Erythroblast (primary cell): ENCODE measurements at regions not wholly inside any gene's neighbourhood (a gene's known extent, or its start where the extent isn't known, plus 50 kb on each side); places are given as distances from the start of the nearest gene placed in this dataset.
"Not testable (repeated sequence)": the region's sequence is repeated elsewhere in the genome, so short reads cannot be mapped to it uniquely, and the experiment has no call there.

Experiments
- DNase-seq, 2 experiments: peaks; one replicate each; lab custom pipeline; 2025; lab: John Stamatoyannopoulos, UW
- GATA1 ChIP-seq: IDR thresholded peaks from 2 replicates; pipeline ENCODE4 v1.6.1; 2011; ENCODE audit warnings: low read depth, mild to moderate bottlenecking, control low read depth, low read length, moderate library complexity
- POLR2A ChIP-seq: IDR thresholded peaks from 2 replicates; pipeline ENCODE4 v1.6.1; 2011; ENCODE audit warnings: mild to moderate bottlenecking, low read length

- no peak for TF ChIP-seq POLR2A
- TF ChIP-seq GATA1 = no peak
- no peak for DNase-seq
Measured at GRCh38 chr6:131427434-131428058, 145.5 kb upstream of the ARG1 start.

DNA sequence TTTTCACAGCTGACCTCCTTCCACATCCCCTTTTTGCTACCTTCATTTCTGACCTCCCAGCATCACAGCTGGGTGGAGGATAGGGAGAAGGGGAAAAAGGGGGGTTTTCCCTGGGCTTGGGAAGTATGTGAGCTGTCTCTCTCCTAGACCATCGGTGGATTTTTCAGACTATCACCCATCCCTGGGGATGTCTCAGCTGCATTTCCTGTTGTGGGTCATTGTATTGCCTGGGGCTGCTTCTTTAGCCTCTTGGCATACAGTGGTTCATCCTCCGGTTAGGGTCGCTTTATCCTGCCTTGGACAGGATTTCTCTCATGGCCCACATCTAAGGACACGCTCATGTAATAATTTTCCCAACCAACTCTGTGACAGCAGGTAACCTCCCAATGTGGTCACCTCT is 142.5 kb upstream of the ARG1 start:
- no peak for DNase-seq

GRCh38 chr6:131431718-131432117 is 141.3 kb upstream of the ARG1 start:
- no peak for DNase-seq
- TF ChIP-seq POLR2A (no peak), GATA1 (no peak)

More for the DNA sequence above, 142.5 kb upstream of the ARG1 start:
- TF ChIP-seq POLR2A (no peak), GATA1 (no peak)

DNA sequence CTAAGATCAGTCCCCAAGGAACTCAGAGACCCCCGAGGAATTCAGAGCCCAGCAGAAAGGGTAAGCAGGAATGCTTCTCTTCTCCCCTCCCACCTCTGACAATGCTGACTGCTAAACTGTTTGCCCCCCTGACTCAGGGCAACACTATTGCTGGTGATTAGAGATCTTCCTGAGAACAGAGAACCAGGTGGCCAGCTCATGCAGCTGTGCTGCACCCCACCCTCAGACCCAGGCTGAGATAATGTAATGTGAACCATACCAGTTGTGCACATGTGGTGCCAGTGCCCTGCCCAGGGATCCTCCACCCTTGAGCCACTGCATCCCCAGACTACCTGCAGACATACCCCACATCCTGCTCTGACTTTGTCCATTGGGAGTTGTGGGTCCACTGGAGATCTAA is 139.1 kb upstream of the ARG1 start:
- DNase-seq = no peak
- no peak for TF ChIP-seq POLR2A
- no peak for TF ChIP-seq GATA1

DNA sequence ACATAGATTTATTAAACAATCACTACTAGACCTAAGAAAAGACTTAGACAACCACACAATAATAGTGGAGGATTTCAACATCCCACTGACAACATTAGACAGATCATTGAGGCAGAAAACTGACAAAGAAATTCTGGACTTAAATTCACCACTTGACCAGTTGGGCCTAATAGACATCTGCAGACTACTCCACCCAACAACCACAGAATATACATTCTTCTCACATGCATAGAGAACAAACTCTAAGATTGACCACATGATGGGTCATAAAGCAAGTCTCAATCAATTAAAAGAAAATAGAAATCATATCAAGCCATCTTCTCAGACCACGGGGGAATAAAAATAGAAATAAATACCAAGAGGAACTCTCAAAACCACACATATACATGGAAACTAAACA is 136.7 kb upstream of the ARG1 start:
- no peak for DNase-seq
- TF ChIP-seq GATA1 = no peak

DNA sequence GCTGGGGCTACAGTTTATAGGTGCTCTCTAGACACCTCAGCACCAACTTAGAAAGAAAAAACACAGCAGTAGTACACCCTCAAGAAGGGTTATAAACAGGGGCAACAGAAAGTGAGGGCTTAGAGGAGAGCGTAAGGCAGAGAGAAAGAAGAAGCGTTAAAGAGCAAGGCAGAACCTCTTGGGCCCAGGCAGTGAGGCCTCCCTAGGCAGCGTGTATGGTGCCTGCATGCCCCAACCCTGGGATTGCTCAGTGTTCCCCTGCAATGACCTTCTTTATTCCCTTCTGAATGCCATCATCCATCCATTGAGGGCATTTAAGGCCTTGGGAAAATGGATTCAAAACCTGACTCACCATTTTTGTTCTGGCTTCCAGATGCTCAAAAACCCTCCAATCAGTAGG is 130.0 kb upstream of the ARG1 start:
- no peak for TF ChIP-seq POLR2A
- TF ChIP-seq GATA1 = no peak
- DNase-seq = no peak

GRCh38 chr6:131443514-131443913 is 129.5 kb upstream of the ARG1 start:
- TF ChIP-seq GATA1 (no peak), POLR2A (no peak)
- no peak for DNase-seq

DNA sequence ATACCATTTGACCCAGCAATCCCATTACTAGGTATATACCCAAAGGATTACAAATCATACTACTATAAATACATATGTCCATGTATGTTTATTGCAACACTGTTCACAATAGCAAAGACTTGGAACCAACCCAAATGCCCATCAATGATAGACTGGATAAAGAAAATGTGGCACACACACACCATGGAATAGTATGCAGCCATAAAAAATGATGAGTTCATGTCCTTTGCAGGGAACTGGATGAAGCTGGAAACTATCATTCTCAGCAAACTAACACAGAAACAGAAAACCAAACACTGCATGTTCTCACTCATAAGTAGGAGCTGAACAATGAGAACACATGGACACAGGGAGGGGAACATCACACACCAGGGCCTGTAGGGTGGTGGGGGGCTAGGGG is 127.7 kb upstream of the ARG1 start:
- DNase-seq = not testable (repeated sequence)

DNA sequence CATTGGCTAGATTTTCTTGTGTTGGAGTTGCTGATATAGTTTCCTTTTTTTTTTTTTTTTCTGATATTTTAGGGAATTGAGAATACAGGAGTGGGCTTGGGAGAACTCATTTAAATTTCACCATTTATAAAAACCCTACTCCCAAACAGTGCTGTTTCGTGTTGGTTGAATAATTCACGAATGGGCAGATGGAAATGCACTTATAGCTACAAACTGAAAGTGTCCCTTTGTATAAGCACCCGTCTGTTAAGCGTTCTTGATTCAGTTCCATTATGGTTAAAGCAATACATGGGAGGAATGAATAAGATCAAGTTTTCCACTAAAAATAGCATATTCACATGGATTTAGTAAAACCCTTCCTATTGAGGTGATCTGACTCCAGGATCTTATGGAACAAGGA is 122.2 kb upstream of the ARG1 start:
- TF ChIP-seq POLR2A (no peak), GATA1 (no peak)
- no peak for DNase-seq

- TF ChIP-seq POLR2A = no peak
- TF ChIP-seq GATA1 = no peak
Measured at GRCh38 chr6:131451321-131452144, 121.5 kb upstream of the ARG1 start.

DNA sequence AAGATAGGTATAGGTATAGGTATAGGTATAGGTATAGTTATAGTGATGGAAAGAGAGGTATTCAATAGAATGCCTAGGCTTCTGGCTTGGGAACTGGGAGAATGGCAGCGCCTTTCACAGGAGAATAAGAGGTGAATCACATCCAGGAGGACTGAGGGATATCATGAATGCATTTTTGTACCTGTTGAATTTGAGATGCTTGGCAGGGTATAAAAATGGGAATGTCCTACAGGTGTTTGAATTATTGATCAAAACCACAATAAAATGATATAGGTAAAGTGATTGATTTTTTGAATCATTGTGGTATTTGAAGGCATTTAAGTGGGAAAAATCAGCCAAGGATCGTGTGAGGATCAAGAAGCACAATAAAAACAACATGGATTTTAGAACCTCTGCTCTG is 119.2 kb upstream of the ARG1 start:
- no peak for TF ChIP-seq POLR2A
- TF ChIP-seq GATA1 = no peak

More at GRCh38 chr6:131451321-131452144, 121.5 kb upstream of the ARG1 start:
- DNase-seq = no peak

GRCh38 chr6:131456565-131456964 is 116.5 kb upstream of the ARG1 start:
- DNase-seq = no peak
- TF ChIP-seq POLR2A (no peak), GATA1 (no peak)

More for the DNA sequence above, 119.2 kb upstream of the ARG1 start:
- DNase-seq = no peak

DNA sequence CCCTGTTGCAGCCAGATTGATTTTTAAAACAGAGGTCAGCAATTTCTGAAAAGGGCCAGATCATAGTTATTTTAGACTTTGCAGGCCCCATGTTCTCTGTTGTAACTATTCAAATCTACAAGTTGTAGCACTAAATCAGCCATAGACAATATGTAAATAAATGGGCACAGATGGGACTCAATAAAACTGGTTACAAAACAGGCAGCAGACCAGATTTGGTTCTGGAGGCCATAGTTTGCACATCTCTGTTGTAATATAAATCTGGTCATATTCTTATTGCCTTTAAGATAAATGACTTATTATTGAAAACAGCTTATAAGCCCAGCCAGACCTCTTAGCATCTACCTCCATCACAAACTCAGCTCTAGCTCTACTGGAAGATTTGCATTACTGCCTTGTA is 114.0 kb upstream of the ARG1 start:
- no peak for DNase-seq
- no peak for TF ChIP-seq GATA1
- TF ChIP-seq POLR2A = no peak

DNA sequence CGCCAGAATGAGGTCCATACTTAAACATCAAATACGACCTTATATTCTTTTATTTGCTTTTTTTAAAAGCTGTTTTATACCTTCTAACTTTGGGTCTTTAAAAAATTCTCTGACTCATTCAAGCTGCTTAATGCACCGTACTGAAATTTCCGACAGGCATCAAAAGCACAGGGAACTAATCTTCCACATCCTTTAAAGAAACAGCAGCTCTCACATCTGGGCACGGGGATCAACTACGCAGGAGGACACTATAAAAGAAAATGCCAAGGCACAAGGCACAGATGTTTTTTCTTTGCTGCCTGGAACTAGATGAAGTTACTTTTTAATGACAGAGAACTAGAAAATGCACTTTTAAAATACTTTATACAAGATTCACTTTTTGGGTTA is 112.4 kb upstream of the ARG1 start:
- TF ChIP-seq POLR2A = no peak
- no peak for TF ChIP-seq GATA1
- DNase-seq = no peak

DNA sequence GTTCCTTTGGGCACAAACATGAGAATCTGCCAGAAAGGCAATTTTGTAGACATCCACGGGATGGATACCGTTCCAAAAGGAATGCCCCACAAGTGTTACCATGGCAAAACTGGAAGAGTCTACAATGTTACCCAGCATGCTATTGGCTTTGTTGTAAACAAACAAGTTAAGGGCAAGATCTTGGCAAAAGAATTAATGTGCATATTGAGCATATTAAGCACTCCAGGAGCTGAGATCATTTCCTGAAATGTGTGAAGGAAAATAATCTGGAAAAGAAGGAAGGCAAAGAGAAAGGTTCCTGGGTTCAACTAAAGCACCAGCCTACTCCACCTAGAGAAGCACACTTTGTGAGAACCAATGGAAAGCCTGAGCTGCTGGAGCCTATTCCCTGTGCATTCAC is 103.9 kb upstream of the ARG1 start:
- TF ChIP-seq POLR2A = no peak
- TF ChIP-seq GATA1 = no peak
- DNase-seq = no peak

- DNase-seq = no peak
- TF ChIP-seq POLR2A (no peak), GATA1 (no peak)
Measured at GRCh38 chr6:131470534-131470933, 102.5 kb upstream of the ARG1 start.
